Daoy (cell line): ENCODE measurements at regions not wholly inside any gene's neighbourhood (a gene's known extent, or its start where the extent isn't known, plus 50 kb on each side); places are given as distances from the start of the nearest gene placed in this dataset.
A peak's percentile ranks its signal among the peaks of the same experiment; 100 is the strongest.

Source experiments
- DNase-seq: peaks from one replicate; pipeline ENCODE4 v3.0.0-alpha.2; 2015; ENCODE audit warnings: low read depth

- no peak for DNase-seq
Measured at GRCh38 chr11:131192628-131193027, 177.8 kb upstream of the NTM start.

DNA sequence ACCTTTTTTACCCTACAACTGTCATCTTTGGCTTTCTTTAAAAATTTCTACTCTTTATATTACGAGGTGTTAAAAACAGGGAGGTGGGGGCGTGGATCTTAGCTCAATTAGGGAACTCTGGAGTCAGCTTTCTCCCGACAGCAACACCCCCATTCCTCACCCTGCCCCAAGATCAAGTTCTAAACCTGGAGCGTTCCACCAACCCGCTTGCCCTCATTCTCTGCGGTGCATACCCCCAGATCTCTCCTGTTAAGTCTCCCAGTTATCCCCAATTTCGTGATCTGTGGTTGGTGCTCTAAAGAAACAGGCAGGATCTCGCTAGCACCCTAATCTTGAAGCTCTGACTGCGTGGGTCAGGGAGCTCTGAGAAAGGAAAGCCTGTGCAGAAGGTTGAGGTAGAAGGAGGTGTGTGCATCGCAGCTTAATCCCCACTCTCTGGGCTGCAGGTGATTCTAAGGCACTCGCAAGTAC lies 177.3 kb upstream of the NTM start:
- no peak for DNase-seq

- no peak for DNase-seq
Measured at GRCh38 chr11:131194726-131195125, 175.7 kb upstream of the NTM start.

- DNase-seq = peak; percentile 75
Measured at GRCh38 chr11:131195661-131196517, 174.5 kb upstream of the NTM start.

DNA sequence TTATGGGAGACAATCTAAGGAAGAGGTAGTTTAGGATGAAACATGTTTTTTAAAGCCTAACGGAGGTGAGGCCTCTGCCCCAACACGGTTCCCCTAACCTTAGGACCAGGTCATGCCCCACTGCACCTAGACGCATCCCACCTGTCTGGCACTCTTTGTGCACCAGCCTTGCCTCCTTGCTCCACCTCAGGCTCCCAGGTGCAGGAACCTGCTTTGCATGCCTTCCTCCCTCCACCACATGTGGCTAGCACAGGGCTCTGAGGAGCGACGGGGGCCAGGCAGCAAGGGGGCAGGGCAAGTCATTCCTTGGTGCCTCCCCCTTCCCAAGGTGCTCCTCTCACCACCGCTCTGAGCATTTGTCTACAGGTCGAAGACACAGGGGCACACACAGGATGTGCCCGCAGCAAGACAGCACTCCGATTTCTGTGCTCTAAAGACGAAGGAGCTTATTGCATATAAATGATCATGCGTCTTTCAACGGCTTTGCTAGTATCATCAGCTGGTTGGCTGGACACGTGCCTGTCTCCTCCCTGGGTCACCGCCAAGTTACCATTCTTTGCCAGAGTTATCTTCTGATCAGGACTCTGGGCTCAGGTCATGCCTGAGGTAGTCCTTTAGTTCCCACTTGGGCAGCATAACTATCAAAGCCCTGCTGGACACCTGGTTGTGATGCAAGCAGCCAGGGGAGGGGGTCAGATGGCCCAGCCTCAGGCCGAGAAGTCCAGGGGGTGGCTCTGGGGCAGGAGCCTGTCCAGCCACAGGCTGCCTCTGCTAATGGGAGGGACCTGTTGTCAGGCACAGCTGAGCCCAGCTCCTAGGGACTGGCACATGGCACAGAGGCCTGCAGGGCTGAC lies 172.0 kb upstream of the NTM start:
- no peak for DNase-seq

DNA sequence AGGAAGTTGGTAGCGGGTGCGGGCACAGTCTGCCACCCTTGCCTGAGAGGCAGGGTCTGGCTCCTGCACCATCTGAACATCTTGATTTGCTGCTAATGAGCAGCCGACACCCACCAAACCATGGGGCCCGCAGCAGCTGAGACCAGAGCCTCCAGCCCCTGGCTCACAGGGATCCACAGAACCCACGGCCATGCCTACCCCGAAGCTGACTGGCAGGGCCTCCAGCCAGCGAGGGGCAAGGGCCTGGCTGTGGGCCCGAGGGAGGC lies 171.5 kb upstream of the NTM start:
- DNase-seq = no peak

GRCh38 chr11:131201674-131202073 lies 168.7 kb upstream of the NTM start:
- DNase-seq = no peak

DNA sequence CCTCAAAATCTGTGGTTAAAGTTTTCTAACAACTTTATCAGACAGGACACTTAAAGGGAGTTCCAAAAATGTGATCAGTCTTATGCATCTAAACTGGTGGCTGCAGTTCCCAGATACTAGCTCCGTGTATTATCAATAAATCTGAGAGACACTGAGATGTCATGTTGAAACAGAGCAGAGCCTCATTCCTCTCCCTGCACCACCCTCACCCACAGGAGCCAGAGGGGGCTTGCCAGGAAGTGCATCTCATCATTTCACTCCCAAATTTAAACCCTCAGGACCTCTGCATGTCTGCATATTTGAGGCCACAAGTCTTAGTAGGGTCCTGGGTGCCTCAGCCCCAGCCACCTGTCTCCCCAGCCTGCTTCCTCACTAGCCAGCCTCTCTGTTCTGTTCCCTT lies 167.4 kb upstream of the NTM start:
- no peak for DNase-seq

DNA sequence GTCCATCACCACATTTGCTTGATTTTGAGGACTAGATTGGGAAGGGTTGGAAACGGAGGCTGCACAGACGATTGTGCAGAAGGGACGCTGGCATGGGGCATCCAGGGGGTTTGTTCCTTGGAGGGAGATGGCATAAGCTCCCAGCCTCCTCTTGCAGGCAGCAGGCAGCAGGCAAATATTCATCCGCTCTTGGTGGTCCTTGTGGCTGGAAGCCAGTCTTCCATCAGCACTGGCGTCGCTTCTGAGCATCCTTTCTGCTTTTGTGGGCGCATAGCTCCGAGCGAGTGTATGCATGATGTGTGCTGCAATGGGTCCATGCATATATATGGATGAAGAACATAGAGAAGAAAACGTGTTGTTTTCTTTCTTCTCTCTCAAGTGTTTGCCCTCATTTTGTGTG lies 166.1 kb upstream of the NTM start:
- DNase-seq = no peak

DNA sequence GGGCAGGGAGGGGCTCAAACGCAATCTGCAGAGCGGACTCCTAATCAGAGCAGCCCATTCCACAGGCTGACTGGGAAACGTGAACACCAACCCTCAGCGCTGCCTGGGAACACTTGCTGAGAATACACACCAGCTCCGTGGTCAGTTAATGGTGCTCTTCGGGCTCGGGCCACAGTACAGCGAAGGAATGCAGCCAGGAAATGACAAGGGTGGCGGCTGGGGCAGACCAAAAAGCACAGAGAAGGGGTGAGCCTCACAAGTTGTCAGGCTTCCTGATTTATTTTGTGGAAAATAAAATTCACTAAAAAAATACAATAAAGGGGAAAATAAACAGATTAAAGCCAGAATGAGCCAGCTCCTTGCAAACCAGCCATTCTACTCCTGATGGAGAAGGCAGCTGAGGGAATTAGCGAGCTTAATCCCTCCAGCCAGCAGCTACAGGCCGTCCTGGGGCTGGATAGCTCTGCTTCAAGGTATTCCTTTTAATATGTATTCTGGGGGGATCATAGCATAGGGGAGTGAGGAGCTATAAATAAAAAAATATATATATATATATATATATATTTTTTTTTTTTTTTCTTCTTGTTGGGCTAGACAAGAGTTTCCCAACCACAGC lies 165.5 kb upstream of the NTM start:
- peak; percentile 19 for DNase-seq

- DNase-seq = no peak
Measured at GRCh38 chr11:131206671-131207070, 163.7 kb upstream of the NTM start.

DNA sequence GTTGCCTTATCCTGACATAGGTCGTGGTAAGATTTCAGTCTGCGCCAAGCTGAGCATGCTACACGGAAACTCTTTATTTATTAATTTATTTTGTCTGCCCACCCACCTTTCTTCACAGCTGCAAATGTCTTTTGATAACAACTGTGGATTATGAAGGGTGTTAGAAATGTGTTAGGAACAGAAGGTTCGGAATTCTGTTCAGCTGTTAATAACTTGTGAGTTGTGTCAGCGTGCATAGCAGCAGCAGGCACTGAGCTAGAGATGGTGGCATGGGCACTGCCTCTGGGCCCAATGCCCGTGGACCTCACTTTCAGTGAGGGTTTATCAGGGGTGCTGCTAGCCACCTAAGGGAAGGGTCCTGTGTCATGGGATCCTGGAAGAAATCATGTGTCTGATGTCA lies 162.5 kb upstream of the NTM start:
- DNase-seq = no peak

DNA sequence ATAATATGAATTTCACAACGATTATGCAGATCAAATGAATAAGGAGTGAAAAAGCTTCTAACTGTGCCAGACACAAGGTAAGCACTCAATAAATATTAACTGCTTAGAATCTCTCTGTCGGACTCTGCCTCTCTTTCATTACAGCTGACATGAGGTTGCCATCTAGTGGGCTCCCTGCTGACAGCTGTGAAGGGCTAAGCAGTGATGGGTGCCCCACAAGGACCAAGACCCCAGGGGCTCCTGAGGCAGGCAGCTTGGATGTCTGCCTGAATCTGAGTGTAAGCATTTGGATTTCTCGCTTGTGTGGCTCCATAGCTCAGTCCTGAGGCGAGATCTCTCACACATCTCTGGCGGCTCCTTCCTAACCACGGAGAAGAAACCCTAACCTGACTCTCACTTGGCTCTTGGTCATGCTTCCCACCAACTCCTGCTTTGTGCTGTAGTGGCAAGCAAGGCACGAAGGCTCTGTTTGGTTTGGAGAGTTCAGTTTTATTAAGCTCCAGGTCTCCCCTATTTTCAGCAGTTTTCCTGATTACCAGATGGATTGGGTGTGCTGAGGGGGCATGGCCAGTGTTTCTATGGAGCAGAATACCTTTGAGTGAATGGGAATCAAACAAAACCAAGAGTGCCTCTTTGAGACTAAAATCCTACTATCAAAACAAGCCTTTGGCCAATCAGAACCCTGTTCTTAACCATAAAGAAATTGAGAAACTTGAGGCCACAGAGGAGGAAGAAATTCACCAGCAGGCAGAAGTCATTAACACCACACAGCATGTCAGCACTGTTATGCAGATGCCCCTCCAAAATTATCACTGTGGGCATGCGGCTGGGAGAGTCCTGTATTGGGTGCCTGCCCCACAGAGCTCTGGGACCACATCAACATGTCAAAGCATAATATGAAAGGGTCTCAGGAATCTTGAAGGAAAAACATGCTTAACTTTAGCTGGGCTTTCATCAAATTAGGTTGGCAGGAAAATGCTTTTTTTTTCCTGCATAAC lies 152.8 kb upstream of the NTM start:
- DNase-seq = peak; percentile 28

- DNase-seq = no peak
Measured at GRCh38 chr11:131218542-131218941, 151.9 kb upstream of the NTM start.

- DNase-seq = no peak
Measured at GRCh38 chr11:131219646-131220045, 150.8 kb upstream of the NTM start.

GRCh38 chr11:131223198-131223991 lies 147.0 kb upstream of the NTM start:
- no peak for DNase-seq

DNA sequence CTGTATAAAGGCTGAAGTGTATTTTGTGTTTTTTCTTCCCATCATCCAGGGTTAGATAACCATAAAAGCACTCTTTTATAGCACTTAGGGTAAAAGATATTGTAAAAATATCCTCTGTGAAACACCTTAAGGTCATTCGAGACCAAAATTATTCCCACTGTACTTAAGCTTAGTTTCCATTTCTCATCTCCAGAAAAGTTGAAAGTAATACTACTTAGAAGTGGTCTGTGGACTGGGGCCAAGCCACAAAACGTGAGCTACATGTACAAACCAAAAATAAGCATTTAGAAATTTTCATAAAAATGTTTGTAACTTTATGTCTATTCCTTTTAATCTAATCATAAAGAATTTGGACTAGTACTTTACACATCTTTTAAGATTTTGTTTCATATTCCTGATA lies 142.0 kb upstream of the NTM start:
- DNase-seq = no peak

- no peak for DNase-seq
Measured at GRCh38 chr11:131229221-131229620, 141.2 kb upstream of the NTM start.

DNA sequence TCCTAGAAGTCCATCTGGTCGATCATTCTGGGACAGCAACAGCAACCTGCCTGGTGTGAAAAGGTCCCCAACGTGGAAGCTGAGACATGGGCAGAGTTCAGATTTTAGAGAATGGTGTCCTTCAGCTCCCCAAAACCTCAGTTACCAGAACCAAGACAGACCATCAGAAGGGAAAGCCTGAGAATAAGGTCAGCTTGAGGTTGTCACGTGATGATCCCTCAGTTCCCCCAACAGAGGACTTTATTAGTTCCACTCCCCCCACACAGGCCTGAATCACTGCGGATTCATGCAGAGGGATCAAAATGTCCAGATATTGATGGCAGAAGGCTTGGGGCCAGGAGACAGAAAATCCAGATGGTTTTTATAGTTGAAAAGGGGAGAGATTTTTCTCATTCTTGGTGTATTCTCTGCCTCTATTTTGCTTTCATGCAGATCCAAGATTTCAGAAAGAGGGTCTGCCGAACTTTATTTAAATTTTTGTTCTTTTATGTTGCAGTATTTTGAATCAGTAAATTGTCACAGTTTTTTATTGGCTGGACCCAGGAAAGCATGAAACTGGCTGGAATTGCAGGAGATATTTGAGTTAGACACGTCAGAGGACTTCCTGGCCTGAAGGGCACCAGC lies 139.0 kb upstream of the NTM start:
- no peak for DNase-seq

DNA sequence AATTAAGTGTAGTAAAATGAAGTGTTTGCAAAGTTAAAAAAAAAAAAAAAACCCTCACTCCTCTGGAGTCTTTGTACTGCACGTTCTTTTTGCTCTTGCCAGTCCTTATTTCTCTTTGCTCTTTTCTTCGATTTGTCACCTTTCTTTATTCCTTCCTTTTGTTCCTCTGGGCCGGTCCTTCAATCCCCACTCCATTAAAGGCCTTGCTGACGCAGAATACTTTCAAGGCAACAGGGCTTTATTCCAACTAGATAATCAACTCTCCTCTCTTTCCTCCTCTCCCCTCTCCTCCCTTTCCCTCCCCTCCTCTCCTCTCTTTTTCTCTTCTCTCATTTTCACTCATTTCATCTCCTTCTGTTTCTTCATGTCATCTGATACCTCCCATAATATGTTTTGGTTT lies 138.2 kb upstream of the NTM start:
- no peak for DNase-seq
